H1 (cell line): ENCODE measurements at regions not wholly inside any gene's neighbourhood (a gene's known extent, or its start where the extent isn't known, plus 50 kb on each side); places are given as distances from the start of the nearest gene placed in this dataset.

Experiments used
- CTCF ChIA-PET: fragments of 300-600 bp; sonication (Branson Sonifier 250); formaldehyde crosslinking; loops from one replicate; lab custom pipeline; 2021; ENCODE audit not compliant: partially characterized antibody; lab: Charles Lee
- POLR2A ChIA-PET: fragments of 300-600 bp; sonication (Branson Sonifier 250); formaldehyde crosslinking; loops from one replicate; lab custom pipeline; 2021; ENCODE audit warnings: inconsistent platforms; ENCODE audit not compliant: partially characterized antibody; lab: Charles Lee
- DNase-seq, 2 experiments: peaks; one replicate each; pipeline versions ENCODE4 v3.0.0 to v3.0.0-alpha.2; 2010 to 2022; ENCODE audit warnings: low spot score in 2 of 2, low read depth in 1 of 2, mixed read lengths in 1 of 2
- FAIRE-seq: peaks from 2 replicates; lab custom pipeline; 2011; peaks lifted over from hg19 to GRCh38; lab: Jason Lieb, UNC
- H2AFZ ChIP-seq: 2 replicates; pipeline ENCODE4 v1.8.1; 2012; ENCODE audit warnings: low read length, inconsistent platforms
- H2AK5ac ChIP-seq: 2 replicates; pipeline ENCODE4 v1.6.1; 2013; ENCODE audit warnings: low read depth, low read length
- H2BK120ac ChIP-seq: replicated peaks from 2 replicates; pipeline ENCODE3; 2013; ENCODE audit warnings: low read depth, low read length, inconsistent platforms
- H2BK12ac ChIP-seq: 2 replicates; pipeline ENCODE4 v1.6.1; 2013; ENCODE audit warnings: low read depth, low read length
- H2BK15ac ChIP-seq: 2 replicates; pipeline ENCODE4 v1.6.1; 2013; ENCODE audit warnings: low read length
- H2BK20ac ChIP-seq: 2 replicates; pipeline ENCODE4 v1.6.1; 2013; ENCODE audit warnings: low read length
- H2BK5ac ChIP-seq: 2 replicates; pipeline ENCODE4 v1.6.1; 2013; ENCODE audit warnings: low read depth, low read length
- H3K14ac ChIP-seq: 2 replicates; pipeline ENCODE4 v1.6.1; 2013; ENCODE audit warnings: inconsistent platforms; ENCODE audit not compliant: insufficient read length
- H3K18ac ChIP-seq: 2 replicates; pipeline ENCODE4 v1.6.1; 2013; ENCODE audit warnings: low read length; ENCODE audit errors: extremely low read depth
- H3K23ac ChIP-seq: 2 replicates; pipeline ENCODE4 v1.6.1; 2013; ENCODE audit warnings: inconsistent platforms; ENCODE audit not compliant: insufficient read length
- H3K23me2 ChIP-seq: 2 replicates; pipeline ENCODE4 v1.6.1; 2013; ENCODE audit warnings: low read depth, low read length
- H3K27ac ChIP-seq: 2 replicates; pipeline ENCODE4 v1.6.1; 2011; ENCODE audit warnings: low read depth, low read length, inconsistent platforms
- H3K27me3 ChIP-seq, 4 experiments: replicated peaks in 1 of 4; 1 replicate in 1 of 4; 2 replicates in 3 of 4; pipeline versions ENCODE4 v1.6.1 to v1.8.1; 2011 to 2013; ENCODE audit warnings: low read length in 3 of 4, mild to moderate bottlenecking in 3 of 4, inconsistent platforms in 2 of 4, mixed read lengths in 2 of 4, moderate library complexity in 1 of 4; ENCODE audit not compliant: control insufficient read depth in 3 of 4, insufficient read depth in 3 of 4; ENCODE audit errors: extremely low read depth in 1 of 4
- H3K36me3 ChIP-seq, 4 experiments: 2 replicates each; pipeline versions ENCODE4 v1.6.1 to v1.8.1; 2011 to 2013; ENCODE audit warnings: mild to moderate bottlenecking in 4 of 4, low read length in 3 of 4, moderate library complexity in 2 of 4, control low read depth in 1 of 4, inconsistent platforms in 1 of 4; ENCODE audit not compliant: insufficient read depth in 4 of 4, control insufficient read depth in 2 of 4
- H3K4ac ChIP-seq: replicated peaks from 2 replicates; pipeline ENCODE3; 2013; ENCODE audit warnings: low read length, low read depth, mixed read lengths, inconsistent platforms; ENCODE audit not compliant: insufficient read length
- H3K4me1 ChIP-seq, 4 experiments: replicated peaks in 1 of 4; 1 replicate in 1 of 4; 2 replicates in 3 of 4; pipeline versions ENCODE4 v1.6.1 to v1.8.1; 2011 to 2013; ENCODE audit warnings: low read length in 3 of 4, inconsistent platforms in 2 of 4, mixed read lengths in 1 of 4; ENCODE audit not compliant: insufficient read depth in 4 of 4, control insufficient read depth in 3 of 4
- H3K4me2 ChIP-seq, 2 experiments: 2 replicates each; pipeline versions ENCODE4 v1.6.1 to v1.8.1; 2011 to 2013; ENCODE audit warnings: low read depth in 2 of 2, low read length in 2 of 2, control low read depth in 1 of 2, inconsistent platforms in 1 of 2, mild to moderate bottlenecking in 1 of 2; ENCODE audit not compliant: insufficient read depth in 1 of 2
- H3K4me3 ChIP-seq, 4 experiments: fragments of 200-600, 300-600 bp in 1 of 4; sonication (generic), shearing (Covaris generic), sonication (Bioruptor Twin) in 1 of 4; 2 replicates each; pipeline versions ENCODE4 v1.5.1 to v1.8.1; 2011 to 2016; ENCODE audit warnings: low read length in 4 of 4, low read depth in 3 of 4, control low read depth in 2 of 4, inconsistent platforms in 2 of 4, mild to moderate bottlenecking in 2 of 4, mixed read lengths in 1 of 4, moderate library complexity in 1 of 4; ENCODE audit not compliant: insufficient read depth in 2 of 4; ENCODE audit errors: extremely low read depth in 1 of 4
- H3K56ac ChIP-seq: replicated peaks from 2 replicates; pipeline ENCODE3; 2013; ENCODE audit warnings: low read depth, mild to moderate bottlenecking, mixed read lengths, low read length, inconsistent platforms; ENCODE audit not compliant: insufficient read length
- H3K79me1 ChIP-seq: 2 replicates; pipeline ENCODE4 v1.6.1; 2013; ENCODE audit warnings: low read depth, low read length, control low read depth
- H3K79me2 ChIP-seq, 2 experiments: 2 replicates each; pipeline versions ENCODE4 v1.6.1 to v1.8.1; 2012 to 2013; ENCODE audit warnings: low read length in 2 of 2, mild to moderate bottlenecking in 2 of 2, inconsistent platforms in 1 of 2; ENCODE audit not compliant: insufficient read depth in 2 of 2, control insufficient read depth in 1 of 2
- H3K9ac ChIP-seq, 4 experiments: replicated peaks in 1 of 4; 1 replicate in 1 of 4; 2 replicates in 3 of 4; pipeline versions ENCODE4 v1.6.1 to v1.8.1; 2011 to 2013; ENCODE audit warnings: low read depth in 3 of 4, low read length in 3 of 4, control low read depth in 2 of 4, mild to moderate bottlenecking in 2 of 4, moderate library complexity in 2 of 4, inconsistent platforms in 1 of 4; ENCODE audit errors: extremely low read depth in 1 of 4
- H3K9me3 ChIP-seq, 2 experiments: 2 replicates each; pipeline versions ENCODE4 v1.6.1 to v1.8.1; 2012 to 2013; ENCODE audit warnings: mild to moderate bottlenecking in 2 of 2, moderate library complexity in 2 of 2, control low read depth in 1 of 2, inconsistent platforms in 1 of 2, low read depth in 1 of 2, low read length in 1 of 2, mixed read lengths in 1 of 2; ENCODE audit not compliant: insufficient read depth in 2 of 2
- H4K20me1 ChIP-seq, 2 experiments: replicated peaks in 1 of 2; 2 replicates each; pipeline versions ENCODE3 to v1.8.1; 2011 to 2013; ENCODE audit warnings: inconsistent platforms in 2 of 2, low read length in 2 of 2, mild to moderate bottlenecking in 1 of 2; ENCODE audit not compliant: insufficient read depth in 2 of 2, control insufficient read depth in 1 of 2
- H4K5ac ChIP-seq: 2 replicates; pipeline ENCODE4 v1.6.1; 2013; ENCODE audit warnings: low read length, low read depth, mixed read lengths, inconsistent platforms; ENCODE audit not compliant: insufficient read length
- H4K8ac ChIP-seq: 2 replicates; pipeline ENCODE4 v1.8.0; 2013; ENCODE audit warnings: mild to moderate bottlenecking, moderate library complexity, low read length, inconsistent platforms; ENCODE audit not compliant: insufficient read depth; ENCODE audit errors: extremely low read depth
- H4K91ac ChIP-seq: replicated peaks from 2 replicates; pipeline ENCODE3; 2013; ENCODE audit warnings: low read length, mixed read lengths, inconsistent platforms; ENCODE audit not compliant: insufficient read length
- CREB1 ChIP-seq: IDR thresholded peaks from 2 replicates; pipeline ENCODE4 v1.6.1; 2012; ENCODE audit warnings: inconsistent platforms
- POLR2A ChIP-seq, 2 experiments: IDR thresholded peaks; 1 replicate in 1 of 2; 2 replicates in 1 of 2; pipeline ENCODE4 v1.6.1; 2011; ENCODE audit warnings: low read depth in 2 of 2, low read length in 2 of 2, mild to moderate bottlenecking in 2 of 2; ENCODE audit errors: control extremely low read depth in 1 of 2
- POLR2AphosphoS5 ChIP-seq: IDR thresholded peaks from 2 replicates; pipeline ENCODE4 v1.6.1; 2011; ENCODE audit warnings: low read depth, low read length
- TAF7 ChIP-seq: optimal IDR thresholded peaks from 2 replicates; pipeline ENCODE3; 2011; ENCODE audit warnings: low read depth, mild to moderate bottlenecking, inconsistent platforms, low read length, moderate library complexity, borderline replicate concordance
- WGBS, 2 experiments: shearing (Covaris generic) in 1 of 2; methylation state at CpG; one replicate each; pipeline versions ENCODE4 v1.1.6 to v1.1.7; 2013 to 2015; ENCODE audit warnings: low lambda C conversion rate in 2 of 2, mixed read lengths in 2 of 2, inconsistent platforms in 1 of 2, low coverage in 1 of 2, missing lambda C conversion rate in 1 of 2; ENCODE audit not compliant: insufficient replicate concordance in 2 of 2, insufficient coverage in 1 of 2, insufficient read length in 1 of 2; ENCODE audit errors: extremely low coverage in 1 of 2, missing lambda C conversion rate in 1 of 2; 5-methylcytosine and 5-hydroxymethylcytosine counted together

DNA sequence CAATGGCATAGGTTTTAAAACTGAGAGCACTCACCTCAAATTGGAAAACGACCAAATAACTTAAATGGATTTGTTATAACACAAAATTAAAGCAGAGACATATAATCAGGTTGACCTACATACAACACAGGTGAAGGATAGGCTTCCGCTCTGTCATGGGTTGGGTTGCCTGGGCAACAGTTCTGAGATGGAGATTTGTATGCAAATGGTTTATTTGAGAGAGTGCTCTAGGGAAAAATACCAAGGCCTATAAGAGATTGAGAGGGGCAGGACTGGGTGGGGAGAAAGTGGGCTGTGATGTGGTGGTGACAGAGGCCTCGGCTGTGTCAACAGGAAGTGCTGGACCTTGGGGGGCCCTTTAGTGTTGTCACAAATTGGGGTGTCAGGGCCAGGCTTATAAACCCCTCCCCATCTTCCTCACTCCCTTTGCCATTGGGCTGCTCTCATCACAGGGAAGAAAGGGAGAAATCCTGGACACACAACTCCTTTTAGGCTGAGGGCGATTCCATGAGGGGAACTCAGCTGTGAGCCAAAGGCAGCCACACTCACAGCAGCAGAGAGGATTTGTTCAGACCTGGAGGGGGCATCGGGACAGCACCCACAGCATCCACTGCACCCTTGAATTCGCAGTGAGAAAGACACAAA lies 105.4 kb upstream of the LYZL1 start:
- Histone ChIP-seq H2BK12ac (no peak overlapping the region; the same call in 1 of the 2 replicates), H3K4me2 (no peak overlapping the region), H4K5ac (peak overlapping the region; percentile 21), H4K91ac (peak overlapping the region; percentile 32), H3K79me2 (no peaks in the 10 kb centered on the region), H2AK5ac (no peak overlapping the region), H3K56ac (no peak overlapping the region), H2AFZ (peak overlapping the region; percentile 65; the same call in 1 of the 2 replicates), H3K9ac (no peak overlapping the region), H3K27ac (no peak overlapping the region), H3K23me2 (no peaks in the 10 kb centered on the region; the same call in 1 of the 2 replicates), H2BK120ac (no peak overlapping the region), H2BK15ac (no peak overlapping the region), H3K14ac (no peak overlapping the region), H3K18ac (no peak overlapping the region), H3K4ac (no peak overlapping the region), H3K27me3 (no peaks in the 10 kb centered on the region), H3K4me1 (peaks cover 0 to 2% (median 0%) of the 10 kb centered on the region in 4 experiments; a peak in 1 of 7 replicates), H3K4me3 (no peak overlapping the region), H2BK20ac (no peak overlapping the region; the same call in 1 of the 2 replicates), H4K20me1 (no peaks in the 10 kb centered on the region), H3K79me1 (no peaks in the 10 kb centered on the region), H2BK5ac (no peak overlapping the region), H4K8ac (peak overlapping the region; percentile 77; the same call in 1 of the 2 replicates), H3K9me3 (no peaks in the 10 kb centered on the region), H3K23ac (no peak overlapping the region), H3K36me3 (no peaks in the 10 kb centered on the region)
- FAIRE-seq, result no peak
- no peak for TF ChIP-seq CREB1
- TF ChIP-seq POLR2AphosphoS5, result no peak
- peak; percentile 77 for TF ChIP-seq TAF7
- TF ChIP-seq POLR2A (IDR thresholded peaks at IDR 0.05; ENCODE audit: control extremely low read depth in 1 of 2, low read depth in 2 of 2, low read length in 2 of 2), result peak in 1 of 2 experiments; percentile 67; a peak in 2 of 3 replicates
- WGBS, 2 experiments, result 87% methylated on average over 5 of the region's 6 CpGs; no CpG with 5 or more reads in 1 of the 2 experiments
- ChIA-PET CTCF (interaction anchor here (0.7 kb wide), 1 partner anchor 45 kb away, joined by 4 read pairs; no protein-coding TSS in a partner anchor), POLR2A (no interaction called here)
- no peak for DNase-seq
